ENCODE measurements at regions not wholly inside any gene's neighbourhood (a gene's known extent, or its start where the extent isn't known, plus 50 kb on each side); places are given as distances from the start of the nearest gene placed in this dataset.

DNA sequence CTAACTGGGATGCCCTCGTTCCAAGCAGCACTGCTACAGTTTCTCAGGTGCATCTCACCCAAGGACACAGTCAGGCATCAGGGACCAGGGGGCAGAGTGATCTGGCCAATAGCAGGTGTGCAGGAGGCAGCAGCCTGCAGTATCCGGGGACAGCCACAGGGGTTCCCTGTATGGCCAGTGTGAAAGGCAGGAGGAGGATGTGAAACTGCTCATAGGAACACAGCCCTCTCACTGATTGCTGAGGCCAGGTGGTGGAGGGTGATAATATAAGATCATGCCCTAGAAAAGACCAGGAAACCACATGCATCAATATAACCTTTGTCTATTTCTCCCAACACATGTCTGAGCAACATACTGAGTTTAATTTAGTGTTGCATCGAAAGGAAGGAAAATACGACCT, 112.7 kb upstream of the TACR1 start:
- no peak for TF ChIP-seq POLR2A (IDR thresholded peaks at IDR 0.05)
- TF ChIP-seq CTCF (IDR thresholded peaks at IDR 0.05) = no peak
- TF ChIP-seq POLR2AphosphoS5 (IDR thresholded peaks at IDR 0.05) = no peak

Data from breast epithelium (tissue), 3 donors.